UCSD-AML1 (cell line): ENCODE measurements at regions not wholly inside any gene's neighbourhood (a gene's known extent, or its start where the extent isn't known, plus 50 kb on each side); places are given as distances from the start of the nearest gene placed in this dataset.

ENCODE experiments used
- DNase-seq: peaks from one replicate; lab custom pipeline; 2025; ENCODE audit not compliant: unreplicated experiment; lab: John Stamatoyannopoulos, UW

- DNase-seq: no peak
Observed at GRCh38 chr16:86765389-86766026, 187.2 kb downstream of the FOXL1 start.

DNA sequence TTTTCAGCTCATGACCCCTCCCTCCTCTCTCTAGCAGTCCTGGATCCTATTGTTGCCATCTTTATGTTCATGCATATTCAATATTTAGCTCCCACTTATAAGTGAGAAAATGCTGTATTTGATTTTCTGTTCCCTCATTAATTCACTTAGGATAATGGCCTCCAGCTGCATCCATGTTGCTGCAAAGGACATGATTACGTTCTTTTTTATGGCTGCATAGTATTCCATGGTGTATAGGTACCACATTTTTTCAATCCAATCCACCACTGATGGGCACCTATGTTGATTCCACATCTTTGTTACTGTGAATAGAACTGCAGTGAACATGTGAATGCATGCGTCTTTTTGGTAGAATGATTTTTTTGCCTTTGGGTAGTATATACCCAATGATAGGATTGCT, 188.4 kb downstream of the FOXL1 start:
- DNase-seq: no peak

DNA sequence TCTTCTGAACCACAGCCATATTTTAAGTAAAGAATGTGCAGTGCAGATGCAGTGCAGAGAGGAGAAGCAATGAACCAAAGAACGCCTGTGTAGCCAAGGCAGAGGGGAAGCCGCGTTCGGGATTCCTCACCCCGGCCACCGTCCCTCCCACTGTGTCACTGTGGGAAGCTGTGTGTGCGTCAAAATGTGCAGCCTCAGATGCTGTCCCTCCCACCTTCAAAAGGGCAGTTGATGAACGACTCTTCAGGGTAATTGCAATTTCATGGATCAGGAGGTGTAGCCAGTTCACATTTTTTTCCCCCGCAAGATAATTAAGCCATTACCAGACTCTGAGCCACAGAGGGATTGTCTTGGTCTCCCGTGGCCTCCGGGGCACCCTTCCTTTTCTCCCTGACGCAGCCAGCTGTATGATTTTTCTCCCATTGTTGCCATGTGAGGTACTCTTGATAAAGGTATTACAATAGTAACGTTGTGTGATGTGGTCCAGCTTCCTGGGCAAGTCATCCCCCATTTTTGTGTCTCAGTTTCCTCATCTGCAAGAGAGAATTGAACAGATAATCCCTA, 190.0 kb downstream of the FOXL1 start:
- no peak for DNase-seq

- DNase-seq: no peak
Observed at GRCh38 chr16:86768999-86769398, 190.7 kb downstream of the FOXL1 start.

DNA sequence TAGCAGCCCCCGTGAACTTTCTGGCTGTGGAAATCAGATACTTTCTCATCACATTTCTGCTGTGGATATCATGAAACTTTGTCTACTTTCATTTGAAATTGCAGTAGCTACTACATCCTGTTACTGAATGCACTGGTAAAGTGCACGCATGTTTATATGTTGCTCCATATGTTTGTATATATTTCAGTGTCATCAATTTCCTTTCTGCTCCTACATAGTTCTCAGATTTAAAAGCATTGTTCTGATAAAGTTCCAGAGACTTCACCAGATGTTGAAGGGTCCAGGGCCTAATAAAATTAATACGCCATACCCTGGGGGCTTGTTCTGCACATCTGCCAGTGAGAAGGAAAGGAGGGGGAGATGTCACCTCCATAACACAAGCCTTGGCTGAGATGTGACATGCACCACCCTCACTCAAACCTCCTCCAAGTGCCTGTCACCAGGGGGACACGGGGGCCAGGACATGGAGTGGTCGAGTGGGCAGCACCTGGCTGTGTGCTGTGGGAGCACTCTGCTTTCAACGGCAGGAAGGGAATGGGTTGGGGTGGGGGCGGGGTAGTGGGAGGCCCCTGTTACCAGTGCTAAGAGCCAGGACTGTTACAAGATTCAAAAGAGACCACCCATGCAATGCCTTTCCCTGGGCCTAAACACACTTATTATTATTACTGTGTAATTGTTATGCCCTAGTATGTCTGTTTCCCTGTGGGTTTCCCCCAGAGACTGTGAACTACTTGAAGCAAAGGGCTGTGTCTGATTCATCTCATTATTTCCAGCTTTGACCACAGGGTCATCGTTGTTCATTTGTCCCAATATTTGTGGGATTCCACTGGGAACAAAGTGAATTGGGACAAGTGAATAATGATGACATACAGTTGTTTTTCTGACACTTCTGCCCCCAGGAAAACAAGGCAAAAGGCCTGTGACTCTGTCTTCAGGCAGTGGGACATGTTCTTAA, 193.4 kb downstream of the FOXL1 start:
- no peak for DNase-seq

- no peak for DNase-seq
Observed at GRCh38 chr16:86772671-86773353, 194.5 kb downstream of the FOXL1 start.

GRCh38 chr16:86773354-86773715, 195.0 kb downstream of the FOXL1 start:
- no peak for DNase-seq

DNA sequence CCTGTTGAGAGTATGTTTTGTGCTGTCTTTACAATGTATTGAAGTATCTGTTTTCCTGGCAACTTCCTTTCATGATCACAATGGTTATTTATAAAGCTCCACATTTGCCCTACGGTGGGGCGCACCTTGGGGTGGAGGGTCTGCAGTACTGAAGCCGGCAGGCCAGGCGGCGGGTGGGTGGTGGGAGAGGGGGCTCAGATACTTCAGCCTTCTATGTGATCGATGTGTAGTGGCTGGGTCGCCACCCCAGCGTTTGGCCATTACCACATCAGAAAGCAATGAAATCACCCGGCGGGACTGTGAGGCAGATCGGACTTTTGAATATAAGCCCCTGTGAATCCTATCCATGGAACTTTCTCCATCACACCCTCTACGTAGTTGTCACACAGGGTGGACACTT, 196.6 kb downstream of the FOXL1 start:
- DNase-seq: no peak

- DNase-seq: no peak
Observed at GRCh38 chr16:86775511-86775921, 197.2 kb downstream of the FOXL1 start.

DNA sequence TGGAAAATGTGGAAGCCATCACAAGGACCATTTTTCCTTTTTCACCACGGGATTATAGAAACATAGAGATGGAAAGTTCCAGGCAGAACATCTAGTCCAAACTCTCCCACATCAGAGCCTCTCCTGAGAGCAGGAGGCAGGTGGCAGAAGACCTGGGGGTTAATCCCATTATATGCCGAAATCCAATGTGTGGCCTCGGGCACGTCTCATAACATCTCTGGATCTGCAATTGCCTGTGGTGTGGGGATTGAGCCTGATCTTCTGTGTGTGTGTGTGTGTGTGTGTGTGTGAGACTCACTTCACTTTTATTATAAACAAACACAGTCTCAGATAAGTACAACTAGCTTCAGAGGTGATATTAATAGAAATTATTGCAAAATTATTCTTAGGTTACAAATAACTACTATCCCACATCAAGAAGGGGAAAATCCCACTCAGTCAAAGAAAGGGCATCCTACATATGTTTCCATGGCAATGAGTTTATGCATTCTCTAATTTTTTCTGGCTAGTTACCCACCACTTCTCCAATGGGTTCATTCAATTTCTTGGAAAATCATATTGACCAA, 199.1 kb downstream of the FOXL1 start:
- no peak for DNase-seq

DNA sequence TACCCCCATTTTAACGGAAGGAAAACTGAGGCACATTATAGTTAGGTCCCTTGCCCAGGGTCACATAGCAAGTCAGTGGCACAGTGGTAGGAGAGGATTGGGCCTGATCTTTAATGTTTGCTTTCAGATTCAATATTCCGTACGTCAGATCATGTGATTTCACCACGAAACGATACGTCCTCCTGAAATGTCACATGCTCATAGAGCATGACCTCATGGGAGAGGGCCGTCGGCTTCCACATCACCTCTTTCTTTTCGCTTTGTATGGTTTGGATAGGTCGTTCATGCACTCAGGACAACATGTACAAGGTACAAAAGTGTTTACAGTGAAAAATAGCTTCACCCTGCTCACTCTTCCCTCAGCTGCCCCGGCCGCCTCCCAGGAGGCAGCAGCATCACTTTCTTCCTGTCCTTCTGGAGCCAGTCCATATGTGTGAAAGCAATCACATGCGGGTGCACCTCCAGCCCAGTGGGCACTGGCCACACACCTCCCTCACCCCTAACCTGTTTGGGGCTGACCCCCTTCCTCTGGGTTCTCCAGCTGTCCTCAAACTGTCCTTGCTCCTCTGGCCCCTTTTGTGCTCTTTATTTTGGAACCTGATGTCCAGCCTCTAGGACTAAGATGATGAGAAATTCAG, 199.9 kb downstream of the FOXL1 start:
- DNase-seq: no peak

DNA sequence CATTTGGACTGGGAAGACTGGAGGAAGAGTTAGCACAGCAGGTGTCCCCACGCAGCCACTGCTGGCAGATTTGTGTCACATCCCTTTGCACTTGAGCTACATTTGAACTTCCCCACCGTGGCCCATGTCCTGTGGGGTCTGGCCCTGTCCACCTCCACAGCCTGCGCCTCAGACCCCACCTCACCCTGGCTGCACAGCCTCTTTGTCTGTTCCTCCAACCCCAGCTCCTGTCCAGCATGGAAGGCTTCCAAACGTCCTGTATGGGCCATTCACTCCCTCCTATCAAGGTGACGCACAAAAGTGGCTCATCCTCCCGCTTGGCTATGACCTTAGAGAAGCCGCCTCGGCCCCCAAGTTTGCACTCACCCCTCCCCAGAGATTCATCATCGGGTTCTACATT, 200.6 kb downstream of the FOXL1 start:
- no peak for DNase-seq

- DNase-seq: no peak
Observed at GRCh38 chr16:86781046-86781445, 202.7 kb downstream of the FOXL1 start.

DNA sequence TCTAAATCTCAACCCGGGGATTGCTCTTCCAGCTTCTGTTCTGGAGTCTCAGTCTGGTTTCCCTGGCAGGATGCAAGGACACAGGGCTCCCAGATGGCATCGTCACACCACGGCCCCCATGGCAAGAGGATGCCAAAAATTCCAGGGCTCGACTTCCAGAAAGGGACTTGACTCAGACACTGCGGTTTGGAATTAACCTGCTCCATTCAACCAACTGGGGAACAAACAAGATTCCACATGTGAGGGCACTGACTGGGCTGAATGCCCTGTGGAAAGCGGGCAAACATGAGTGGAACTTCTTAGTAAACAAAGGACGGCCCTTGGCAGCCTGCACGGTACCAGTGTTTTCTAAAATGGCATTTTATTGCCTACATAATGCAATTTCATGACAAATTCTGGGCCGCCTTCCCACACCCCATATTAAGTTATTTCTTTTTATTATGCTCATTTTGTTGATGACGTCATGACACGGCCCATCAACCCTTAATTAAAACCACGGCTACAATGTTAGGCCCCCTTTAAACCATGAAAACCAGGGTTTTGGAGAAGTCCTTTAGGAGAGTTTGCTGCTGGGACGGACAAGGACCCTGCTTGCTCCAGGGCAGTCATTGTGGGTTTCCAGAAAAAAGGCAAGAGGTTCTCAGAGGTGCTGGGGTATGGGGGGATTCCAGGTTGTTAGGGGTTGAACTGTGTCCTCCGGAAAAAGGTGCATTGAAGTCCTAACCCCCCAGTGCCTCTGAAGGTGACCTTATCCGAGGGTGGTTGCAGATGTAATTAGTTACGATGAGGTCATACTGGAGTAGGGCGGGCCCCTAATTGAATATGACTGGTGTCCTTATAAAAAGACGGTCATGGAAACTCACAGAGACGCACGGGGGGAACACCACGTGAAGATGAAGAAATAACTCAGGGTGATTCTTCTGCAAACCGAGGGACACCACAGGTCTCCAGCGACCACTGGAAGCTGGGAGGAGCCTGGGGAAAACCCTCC, 205.6 kb downstream of the FOXL1 start:
- DNase-seq: no peak

DNA sequence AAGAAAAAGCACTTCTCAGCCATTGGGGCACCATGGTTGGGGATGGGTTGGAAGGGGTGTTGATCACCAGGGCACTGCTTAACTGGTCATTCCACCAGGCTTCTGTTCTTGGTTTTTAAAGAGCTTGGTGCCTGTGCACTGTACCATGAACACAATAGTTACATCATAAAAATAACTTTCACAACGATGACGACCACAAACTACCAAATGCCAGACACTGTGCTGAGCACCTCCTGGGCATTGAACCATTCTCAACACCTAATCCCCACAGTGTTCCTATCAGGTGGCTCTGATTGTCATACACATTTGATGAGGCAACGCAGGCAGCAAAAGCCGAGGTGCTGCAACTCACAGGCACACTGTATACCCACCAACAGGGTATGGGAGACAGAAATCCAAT, 208.0 kb downstream of the FOXL1 start:
- no peak for DNase-seq

DNA sequence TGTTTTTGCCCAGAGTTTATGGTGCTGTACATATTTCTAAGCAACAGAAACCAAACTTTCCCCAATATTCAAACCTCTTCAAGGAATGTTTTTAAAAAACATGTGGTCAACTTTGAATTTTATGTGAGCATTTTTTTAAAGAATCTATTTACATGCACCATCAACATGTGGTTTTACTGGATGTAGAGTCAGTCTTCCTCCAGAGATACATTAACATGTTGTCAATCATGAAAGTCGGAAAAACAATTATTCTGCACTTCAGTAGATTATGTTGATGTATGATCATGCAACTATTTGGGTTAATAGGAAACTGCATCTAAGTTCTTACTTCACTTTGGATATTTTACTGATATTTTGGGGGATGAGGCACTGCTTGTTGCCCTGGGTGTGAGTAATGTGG, 208.6 kb downstream of the FOXL1 start:
- DNase-seq: no peak

DNA sequence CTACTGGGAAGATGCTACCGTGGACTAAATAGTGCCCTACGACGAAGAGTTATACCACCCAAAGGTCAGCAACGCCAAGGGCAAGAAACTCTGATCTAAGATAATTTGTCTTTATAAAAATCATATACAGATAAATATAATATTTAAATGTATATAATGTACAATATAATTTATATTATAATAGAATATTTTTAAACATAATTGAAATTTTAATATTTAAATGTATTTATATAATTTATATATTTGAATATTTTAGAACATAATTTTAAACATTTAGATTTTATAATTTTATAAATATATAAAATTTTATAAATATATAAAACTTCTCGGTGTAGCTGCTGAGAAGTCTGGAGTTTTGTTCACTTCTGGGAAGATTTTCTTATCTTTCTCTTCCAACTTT, 209.2 kb downstream of the FOXL1 start:
- no peak for DNase-seq

DNA sequence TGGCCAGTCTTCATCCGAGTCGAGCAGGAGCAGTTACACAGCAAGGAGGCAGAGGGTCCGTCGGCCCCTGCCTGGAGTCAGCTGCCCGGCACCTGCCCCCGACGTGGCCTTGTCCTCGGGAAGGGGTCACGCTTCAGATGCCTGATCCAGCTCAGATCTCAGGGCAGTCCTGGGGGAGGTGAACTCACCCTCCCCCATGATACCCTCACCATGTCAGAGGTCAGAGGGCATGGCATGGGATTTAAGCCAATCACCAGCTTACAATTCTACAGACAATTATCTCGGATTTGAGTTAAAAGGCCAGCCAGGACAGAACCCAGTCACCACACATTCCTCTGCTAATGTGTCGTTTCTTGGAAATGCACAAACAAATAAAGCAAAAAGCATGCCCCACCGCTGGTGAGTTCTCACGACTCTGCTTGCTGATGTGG, 211.3 kb downstream of the FOXL1 start:
- DNase-seq: no peak

- DNase-seq: no peak
Observed at GRCh38 chr16:86791287-86792035, 213.1 kb downstream of the FOXL1 start.
